Heart left ventricle (tissue), 16 donors: ENCODE measurements at regions not wholly inside any gene's neighbourhood (a gene's known extent, or its start where the extent isn't known, plus 50 kb on each side); places are given as distances from the start of the nearest gene placed in this dataset.

ENCODE experiments used
- ATAC-seq, 4 donors: fragments of 200-7000 bp; cut with Tn5 transposase; one replicate each; pipeline ENCODE4 v1.9.1; 2020 to 2022; ENCODE audit warnings: moderate library complexity in 4 of 4, mild to moderate bottlenecking in 3 of 4, moderate number of reproducible peaks in 1 of 4
- DNase-seq, 5 donors: peaks; one replicate each; pipeline ENCODE4 v3.0.0-alpha.2; 2020
- H3K27ac ChIP-seq, 12 donors: fragments of 200-600 bp; sonication (generic) in 4 of 12; one replicate each; pipeline versions ENCODE4 v1.5.0 to v1.8.0; 2016 to 2022; ENCODE audit warnings: mild to moderate bottlenecking in 2 of 12
- H3K27me3 ChIP-seq, 9 donors: fragments of 200-600 bp; sonication (generic) in 2 of 9; one replicate each; pipeline versions ENCODE4 v1.5.1 to v1.8.0; 2016 to 2022; ENCODE audit warnings: mild to moderate bottlenecking in 3 of 9
- H3K36me3 ChIP-seq, 9 donors: fragments of 200-600 bp; sonication (generic) in 2 of 9; one replicate each; pipeline versions ENCODE4 v1.5.0 to v1.8.0; 2018 to 2022; ENCODE audit warnings: mild to moderate bottlenecking in 2 of 9
- H3K4me1 ChIP-seq, 12 donors: fragments of 200-600 bp; sonication (generic) in 4 of 12; one replicate each; pipeline versions ENCODE4 v1.5.0 to v1.8.0; 2016 to 2022; ENCODE audit warnings: mild to moderate bottlenecking in 3 of 12
- H3K4me3 ChIP-seq, 12 donors: fragments of 200-600 bp; sonication (generic) in 4 of 12; one replicate each; pipeline versions ENCODE4 v1.5.0 to v1.8.0; 2017 to 2022; ENCODE audit warnings: mild to moderate bottlenecking in 9 of 12, moderate library complexity in 4 of 12
- H3K9me3 ChIP-seq, 12 donors: fragments of 200-600 bp; sonication (generic) in 4 of 12; one replicate each; pipeline versions ENCODE4 v1.5.0 to v1.8.0; 2016 to 2022; ENCODE audit warnings: mild to moderate bottlenecking in 1 of 12
- POLR2A ChIP-seq, 2 donors: fragments of 450-650 bp; IDR thresholded peaks; one replicate each; pipeline ENCODE4 v1.6.1; 2017; ENCODE audit warnings: antibody characterized with exemption in 2 of 2, mild to moderate bottlenecking in 2 of 2, moderate library complexity in 2 of 2
- WGBS, 4 donors: extraction: QIAGEN DNeasy Blood & Tissue Kit in 2 of 4; methylation state at CpG; one replicate each; pipeline versions ENCODE4 v1.1.5 to v1.1.7; 2013 to 2018; 5-methylcytosine and 5-hydroxymethylcytosine counted together
- intact Hi-C, 10 donors: fragments of 100-400 bp; cut with DNase I; formaldehyde crosslinking; loops; one replicate each; pipeline versions ENCODE4 v1.11.1 to v1.14.2; 2022
- TF ChIP-seq, protein P1 (sequence below), 12 donors: fragments of 200-600 bp; sonication (generic) in 4 of 12; IDR thresholded peaks; one replicate each; pipeline versions ENCODE4 v1.5.0 to v1.8.0; 2018 to 2022; ENCODE audit warnings: antibody characterized with exemption in 12 of 12, mild to moderate bottlenecking in 5 of 12
- donor health status: ischemic (EF 13 %, LVEDD 7.1; RV severe dilation, severe dysfunction).
- donor health status: healthy with polysubstance abuse.
- donor health status: DM: no; HTN: yes; CAD: no.
- donor health status: DM: no; HTN: no; CAD: no.
- donor health status: ischemic (EF 25% LVEDD 6.9; RV normal size, moderate dysfunction).
- donor health status: ischemic (EF 25% LVEDD 5.7; RV mildly dilated, moderate dysfunction).
- donor health status: healthy.
- donor health status: DM: yes; HTN: yes; CAD: no.
- donor health status: ischemic (EF 35%, LVEDD 5.7; RV mildly dilated, moderate dysfunction).
- donor health status: nonischemic (EF 11% LVEDD 7.7; RV severe dilation, severe dysfunction).
- donor health status: DM: yes; HTN: yes; CAD: no.
- donor health status: PGD.
- donor health status: ischemic (EF 29% LVEDD 5.4; RV normal size, mild dysfunction).
- donor health status: nonischemic (EF 23%, LVEDD 6.1; RV moderate dilation, normal function).

DNA sequence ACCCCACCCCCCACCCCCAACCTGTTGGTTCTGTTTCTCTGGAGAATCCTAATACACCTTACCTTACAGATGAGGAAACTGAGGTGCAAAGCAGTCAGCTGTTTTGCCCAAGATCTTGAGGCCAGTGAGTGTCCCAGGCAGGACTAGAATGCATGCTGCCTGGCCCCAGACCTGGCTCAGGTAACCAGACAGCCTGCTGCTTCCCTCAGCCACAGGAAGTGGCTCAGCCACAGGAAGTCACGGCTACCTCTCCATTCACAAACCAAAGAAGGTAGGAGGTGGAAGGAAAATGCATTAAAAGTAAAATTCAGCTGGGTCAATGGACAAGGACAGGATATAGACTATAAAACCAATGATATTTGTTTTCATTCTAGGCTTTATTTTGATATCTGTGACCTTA, 517.6 kb downstream of the CD83 start:
- TF ChIP-seq POLR2A (IDR thresholded peaks at IDR 0.05): no peak
- TF ChIP-seq, protein P1, sequence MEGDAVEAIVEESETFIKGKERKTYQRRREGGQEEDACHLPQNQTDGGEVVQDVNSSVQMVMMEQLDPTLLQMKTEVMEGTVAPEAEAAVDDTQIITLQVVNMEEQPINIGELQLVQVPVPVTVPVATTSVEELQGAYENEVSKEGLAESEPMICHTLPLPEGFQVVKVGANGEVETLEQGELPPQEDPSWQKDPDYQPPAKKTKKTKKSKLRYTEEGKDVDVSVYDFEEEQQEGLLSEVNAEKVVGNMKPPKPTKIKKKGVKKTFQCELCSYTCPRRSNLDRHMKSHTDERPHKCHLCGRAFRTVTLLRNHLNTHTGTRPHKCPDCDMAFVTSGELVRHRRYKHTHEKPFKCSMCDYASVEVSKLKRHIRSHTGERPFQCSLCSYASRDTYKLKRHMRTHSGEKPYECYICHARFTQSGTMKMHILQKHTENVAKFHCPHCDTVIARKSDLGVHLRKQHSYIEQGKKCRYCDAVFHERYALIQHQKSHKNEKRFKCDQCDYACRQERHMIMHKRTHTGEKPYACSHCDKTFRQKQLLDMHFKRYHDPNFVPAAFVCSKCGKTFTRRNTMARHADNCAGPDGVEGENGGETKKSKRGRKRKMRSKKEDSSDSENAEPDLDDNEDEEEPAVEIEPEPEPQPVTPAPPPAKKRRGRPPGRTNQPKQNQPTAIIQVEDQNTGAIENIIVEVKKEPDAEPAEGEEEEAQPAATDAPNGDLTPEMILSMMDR (IDR thresholded peaks at IDR 0.05): no peak
- WGBS, 4 donors: 0 to 7% (median 2%) methylated on average over 1 of the region's 1 CpG
- H3K4me3 ChIP-seq: no peak overlapping the region

DNA sequence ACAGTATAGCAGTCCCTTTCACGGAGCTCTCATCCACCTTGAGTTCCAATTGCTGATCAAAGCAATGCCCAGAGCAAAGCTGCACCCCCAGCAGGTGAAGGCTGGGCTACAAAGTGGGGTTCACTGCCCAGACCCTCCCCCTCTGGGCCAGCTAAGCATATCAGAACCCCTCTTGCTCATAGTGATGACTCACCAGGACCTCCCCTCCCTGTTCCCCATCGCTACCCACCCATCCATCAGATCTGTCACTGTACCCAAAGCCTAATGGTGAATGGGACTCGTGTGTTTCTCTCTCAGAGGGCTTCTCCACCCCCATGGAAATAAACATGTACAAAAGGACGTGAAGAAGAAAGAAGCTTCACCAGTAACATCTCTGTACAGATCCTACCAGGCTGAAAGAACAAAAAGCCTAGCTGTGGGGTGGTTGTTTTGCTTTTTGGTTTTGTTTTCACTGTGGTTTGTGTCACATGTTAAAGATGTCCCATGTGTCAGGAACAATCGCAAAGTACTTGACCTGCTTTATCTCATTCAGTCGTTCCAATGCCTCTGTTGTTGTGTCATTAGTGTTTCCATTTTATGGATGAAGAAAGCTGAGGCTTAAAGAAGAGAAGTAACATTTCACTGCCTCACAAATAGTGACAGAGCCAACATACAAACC, 518.5 kb downstream of the CD83 start:
- DNase-seq (no peak), ATAC-seq (no peak)
- Histone ChIP-seq H3K27ac (no peak overlapping the region), H3K4me3 (no peak overlapping the region), H3K27me3 (no peaks in the 10 kb centered on the region), H3K9me3 (no peaks in the 10 kb centered on the region), H3K36me3 (no peaks in the 10 kb centered on the region), H3K4me1 (peaks cover 4 to 47% (median 24%) of the 10 kb centered on the region in 12 donors)
- 72 to 77% (median 75%) methylated on average over 6 of the region's 6 CpGs for WGBS, 4 donors
- intact Hi-C loops: loop anchor here in 4 of 10 donors (5.0 to 10.0 kb wide), 4 partner anchors 71 to 749 kb away; no protein-coding TSS in a partner anchor
- TF ChIP-seq, protein P1 (IDR thresholded peaks at IDR 0.05): no peak
- no peak for TF ChIP-seq POLR2A (IDR thresholded peaks at IDR 0.05)

More for the DNA sequence above, 517.6 kb downstream of the CD83 start:
- intact Hi-C loops: loop anchor here in 4 of 10 donors (5.0 to 10.0 kb wide), 4 partner anchors 72 to 750 kb away; no protein-coding TSS in a partner anchor
- DNase-seq (no peak), ATAC-seq (no peak)
- Histone ChIP-seq H3K27me3 (no peaks in the 10 kb centered on the region), H3K4me1 (peaks cover 4 to 47% (median 22%) of the 10 kb centered on the region in 12 donors), H3K27ac (no peak overlapping the region), H3K36me3 (no peaks in the 10 kb centered on the region), H3K9me3 (no peaks in the 10 kb centered on the region)

DNA sequence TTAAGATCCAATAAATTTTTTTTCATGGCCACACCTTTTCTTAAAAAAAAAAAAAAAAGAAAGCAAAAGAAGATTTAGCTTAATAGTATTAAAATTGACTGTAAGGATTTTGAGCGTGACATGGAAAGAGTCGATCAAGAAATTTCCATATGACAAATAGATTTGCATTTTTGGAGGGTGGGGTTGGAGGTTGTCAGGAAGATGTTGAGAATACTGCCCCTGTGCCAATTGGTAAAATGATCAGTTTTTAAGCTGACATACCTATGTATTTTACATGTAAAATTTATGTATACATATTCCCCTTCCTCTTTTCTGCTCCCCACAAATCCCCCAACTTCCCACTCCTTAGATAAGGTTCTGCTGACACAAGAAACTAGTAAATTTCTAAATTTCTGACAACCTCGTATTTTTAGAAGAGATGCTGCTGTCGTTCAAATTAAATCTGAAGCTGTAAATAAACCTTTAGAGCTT, 520.9 kb downstream of the CD83 start:
- WGBS, 4 donors: 30 to 37% (median 32%) methylated on average over 4 of the region's 4 CpGs
- DNase-seq (no peak), ATAC-seq (no peak)
- Histone ChIP-seq H3K4me3 (peak overlapping the region in 9 of 12 donors; percentile 24 to 49 (median 37)), H3K27me3 (no peaks in the 10 kb centered on the region), H3K4me1 (peaks cover 4 to 50% (median 24%) of the 10 kb centered on the region in 12 donors), H3K9me3 (no peaks in the 10 kb centered on the region), H3K27ac (peak overlapping the region; percentile 66 to 90 (median 86)), H3K36me3 (no peaks in the 10 kb centered on the region)
- TF ChIP-seq, protein P1 (IDR thresholded peaks at IDR 0.05): no peak
- no peak for TF ChIP-seq POLR2A (IDR thresholded peaks at IDR 0.05)
- intact Hi-C loops: loop anchor here in 4 of 10 donors (2.0 to 10.0 kb wide), 5 partner anchors 69 to 746 kb away; no protein-coding TSS in a partner anchor
